ENCODE measurements at regions not wholly inside any gene's neighbourhood (a gene's known extent, or its start where the extent isn't known, plus 50 kb on each side); places are given as distances from the start of the nearest gene placed in this dataset.
"Not testable (repeated sequence)": the region's sequence is repeated elsewhere in the genome, so short reads cannot be mapped to it uniquely, and the experiment has no call there.

DNA sequence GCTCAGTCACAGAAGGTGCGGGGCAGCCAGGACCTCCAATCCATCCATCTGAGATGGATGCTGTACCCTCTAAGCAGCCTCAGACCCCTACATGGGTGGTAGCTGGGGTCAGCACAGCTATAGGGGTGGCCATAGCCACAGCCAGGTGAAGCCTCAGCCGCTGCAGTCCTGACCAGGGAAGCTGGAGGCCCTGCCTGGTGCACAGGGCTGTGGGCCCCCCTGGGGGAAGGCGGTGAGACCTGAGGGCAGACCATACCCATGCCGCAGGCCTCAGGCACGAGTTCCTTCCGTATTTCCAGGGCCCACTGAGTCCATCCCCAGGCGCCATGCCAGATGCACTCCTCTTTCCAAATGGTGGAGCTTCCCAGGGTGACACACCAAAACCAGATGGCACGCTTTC is 96.6 kb upstream of the KDM7A start:
- Histone ChIP-seq H3K36me3 (ENCODE audit: control insufficient read depth, insufficient read depth, low read length) (no peaks in the 10 kb centered on the region), H3K9me3 (ENCODE audit: control insufficient read depth, low read length) (no peaks in the 10 kb centered on the region), H3K27me3 (ENCODE audit: control insufficient read depth, insufficient read depth, low read length) (no peaks in the 10 kb centered on the region), H3K4me3 (ENCODE audit: low read depth, low read length) (no peak overlapping the region), H3K4me2 (ENCODE audit: low read length) (no peak overlapping the region), H2AFZ (no peak overlapping the region), H3K27ac (no peak overlapping the region), H3K9ac (no peak overlapping the region), H3K79me2 (no peaks in the 10 kb centered on the region), H3K4me1 (no peaks in the 10 kb centered on the region)
- TF ChIP-seq, protein P1, sequence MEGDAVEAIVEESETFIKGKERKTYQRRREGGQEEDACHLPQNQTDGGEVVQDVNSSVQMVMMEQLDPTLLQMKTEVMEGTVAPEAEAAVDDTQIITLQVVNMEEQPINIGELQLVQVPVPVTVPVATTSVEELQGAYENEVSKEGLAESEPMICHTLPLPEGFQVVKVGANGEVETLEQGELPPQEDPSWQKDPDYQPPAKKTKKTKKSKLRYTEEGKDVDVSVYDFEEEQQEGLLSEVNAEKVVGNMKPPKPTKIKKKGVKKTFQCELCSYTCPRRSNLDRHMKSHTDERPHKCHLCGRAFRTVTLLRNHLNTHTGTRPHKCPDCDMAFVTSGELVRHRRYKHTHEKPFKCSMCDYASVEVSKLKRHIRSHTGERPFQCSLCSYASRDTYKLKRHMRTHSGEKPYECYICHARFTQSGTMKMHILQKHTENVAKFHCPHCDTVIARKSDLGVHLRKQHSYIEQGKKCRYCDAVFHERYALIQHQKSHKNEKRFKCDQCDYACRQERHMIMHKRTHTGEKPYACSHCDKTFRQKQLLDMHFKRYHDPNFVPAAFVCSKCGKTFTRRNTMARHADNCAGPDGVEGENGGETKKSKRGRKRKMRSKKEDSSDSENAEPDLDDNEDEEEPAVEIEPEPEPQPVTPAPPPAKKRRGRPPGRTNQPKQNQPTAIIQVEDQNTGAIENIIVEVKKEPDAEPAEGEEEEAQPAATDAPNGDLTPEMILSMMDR (IDR thresholded peaks at IDR 0.05): no peak

DNA sequence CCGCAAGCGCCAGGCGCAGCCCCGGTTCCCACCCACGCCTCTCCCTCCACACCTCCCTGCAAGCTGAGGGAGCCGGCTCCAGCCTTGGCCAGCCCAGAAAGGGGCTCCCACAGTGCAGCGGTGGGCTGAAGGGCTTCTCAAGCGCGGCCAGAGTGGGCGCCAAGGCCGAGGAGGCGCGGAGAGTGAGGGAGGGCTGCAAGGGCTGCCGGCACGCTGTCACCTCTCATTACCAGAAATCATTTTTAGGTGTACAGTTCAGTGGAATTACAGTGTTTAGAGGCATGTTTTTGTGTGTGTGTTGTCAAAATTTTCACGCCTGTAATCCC is 94.8 kb upstream of the KDM7A start:
- not testable (repeated sequence) for H3K4me2 ChIP-seq (ENCODE audit: low read length); H3K4me1 ChIP-seq; H3K4me3 ChIP-seq (ENCODE audit: low read depth, low read length); H3K27me3 ChIP-seq (ENCODE audit: control insufficient read depth, insufficient read depth, low read length); H3K27ac ChIP-seq; H3K36me3 ChIP-seq (ENCODE audit: control insufficient read depth, insufficient read depth, low read length); H3K9me3 ChIP-seq (ENCODE audit: control insufficient read depth, low read length); H2AFZ ChIP-seq; H3K79me2 ChIP-seq; H3K9ac ChIP-seq

DNA sequence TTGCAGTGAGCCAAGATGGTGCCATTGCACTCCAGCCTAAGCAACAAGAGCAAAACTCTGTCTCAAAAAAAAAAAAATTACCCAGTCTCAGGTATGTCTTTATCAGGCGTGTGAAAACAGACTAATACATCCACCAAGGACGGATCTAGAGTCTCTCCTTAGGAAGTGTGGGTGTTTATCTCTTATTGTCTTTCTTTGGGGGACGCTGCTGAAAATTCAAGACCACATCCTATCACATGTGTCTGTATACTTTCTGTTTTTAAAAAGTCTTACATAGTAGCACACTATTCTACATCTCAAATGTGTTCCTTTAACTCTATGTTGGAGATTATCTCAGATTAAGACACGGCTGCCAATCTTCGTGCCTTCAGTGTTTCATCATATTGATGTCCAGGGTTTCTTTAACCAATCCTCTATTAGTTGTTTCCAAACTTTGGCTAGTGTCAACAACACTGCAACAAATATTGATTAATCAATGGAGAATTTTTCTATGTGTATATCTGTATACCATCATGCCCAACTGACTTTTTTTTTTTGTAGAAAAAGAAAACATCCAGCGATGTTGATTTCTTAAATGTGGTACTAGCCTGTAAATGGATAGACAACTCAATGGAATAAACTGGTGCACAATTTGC is 92.3 kb upstream of the KDM7A start:
- H3K27ac ChIP-seq: no peak overlapping the region
- TF ChIP-seq, protein P1 (IDR thresholded peaks at IDR 0.05): no peak
- no peaks in the 10 kb centered on the region for H3K4me1 ChIP-seq
- no peak overlapping the region for H3K4me3 ChIP-seq (ENCODE audit: low read depth, low read length)
- no peaks in the 10 kb centered on the region for H3K36me3 ChIP-seq (ENCODE audit: control insufficient read depth, insufficient read depth, low read length)
- H3K27me3 ChIP-seq (ENCODE audit: control insufficient read depth, insufficient read depth, low read length): no peaks in the 10 kb centered on the region
- no peak overlapping the region for H3K4me2 ChIP-seq (ENCODE audit: low read length)
- H3K9ac ChIP-seq: no peak overlapping the region
- no peaks in the 10 kb centered on the region for H3K79me2 ChIP-seq
- no peaks in the 10 kb centered on the region for H3K9me3 ChIP-seq (ENCODE audit: control insufficient read depth, low read length)
- no peak overlapping the region for H2AFZ ChIP-seq

DNA sequence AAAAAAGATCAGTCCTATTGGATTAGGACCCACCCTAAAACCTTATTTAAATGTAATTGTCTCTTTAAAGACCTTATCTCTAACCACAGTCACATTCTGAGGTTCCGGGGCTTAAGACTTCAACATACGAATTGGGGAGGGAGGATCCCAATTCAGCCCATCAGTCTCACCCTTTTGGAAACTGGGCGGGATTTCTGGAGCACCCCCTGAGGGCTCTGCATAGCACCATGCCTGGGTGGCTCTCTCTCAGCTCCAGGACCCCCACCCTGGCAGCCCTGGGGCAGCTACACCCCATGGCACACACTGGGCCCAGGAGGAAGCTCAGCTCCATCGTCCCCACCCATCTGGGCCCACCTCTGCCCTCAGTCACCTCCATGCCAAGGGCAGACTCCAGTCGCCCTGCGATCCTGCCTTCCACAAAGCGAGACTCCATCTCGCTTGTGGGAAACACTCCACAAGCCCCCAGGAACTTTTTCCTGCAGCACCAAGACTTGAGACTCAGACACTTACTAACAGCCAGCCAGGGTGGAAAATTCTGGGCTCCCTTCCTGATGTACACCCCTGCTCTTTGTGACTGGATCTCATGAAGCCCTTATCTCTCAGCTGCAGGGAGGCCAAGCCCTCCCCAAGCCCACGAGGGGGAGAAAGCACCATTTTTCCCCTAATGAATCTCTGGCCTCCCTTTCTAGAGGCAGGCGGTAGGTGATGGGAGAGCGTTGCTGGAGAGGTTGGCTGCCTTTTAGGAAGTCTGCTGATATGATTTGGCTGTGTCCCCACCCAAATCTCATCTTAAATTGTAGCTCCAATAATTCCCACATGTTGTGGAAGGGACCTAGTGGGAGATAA is 90.8 kb upstream of the KDM7A start:
- no peak overlapping the region for H3K4me2 ChIP-seq (ENCODE audit: low read length)
- no peak overlapping the region for H3K4me3 ChIP-seq (ENCODE audit: low read depth, low read length)
- no peaks in the 10 kb centered on the region for H3K9me3 ChIP-seq (ENCODE audit: control insufficient read depth, low read length)
- H2AFZ ChIP-seq: no peak overlapping the region
- no peaks in the 10 kb centered on the region for H3K79me2 ChIP-seq
- H3K27ac ChIP-seq: no peak overlapping the region
- no peak overlapping the region for H3K9ac ChIP-seq
- no peaks in the 10 kb centered on the region for H3K36me3 ChIP-seq (ENCODE audit: control insufficient read depth, insufficient read depth, low read length)
- H3K4me1 ChIP-seq: no peaks in the 10 kb centered on the region
- no peaks in the 10 kb centered on the region for H3K27me3 ChIP-seq (ENCODE audit: control insufficient read depth, insufficient read depth, low read length)
- TF ChIP-seq, protein P1 (IDR thresholded peaks at IDR 0.05): no peak

DNA sequence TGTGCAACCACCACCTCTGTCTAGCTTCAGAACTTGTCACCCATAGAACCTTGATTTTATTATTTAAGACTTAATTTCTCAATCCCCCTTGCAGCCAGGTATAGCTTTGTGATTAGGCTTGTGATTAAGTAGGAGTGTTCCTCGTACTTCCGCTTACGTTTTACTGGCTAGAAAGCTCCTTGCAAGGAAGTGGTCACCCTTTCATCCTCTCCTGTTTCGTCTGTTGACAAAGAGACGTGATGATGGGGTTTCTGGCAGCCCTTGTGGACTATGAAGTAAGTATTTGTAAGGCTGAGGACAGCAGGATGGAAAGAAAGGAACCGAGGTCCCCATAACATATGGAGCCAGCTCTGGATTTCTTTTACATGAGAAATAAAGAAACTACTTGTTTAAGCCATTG is 86.5 kb upstream of the KDM7A start:
- no peaks in the 10 kb centered on the region for H3K27me3 ChIP-seq (ENCODE audit: control insufficient read depth, insufficient read depth, low read length)
- no peak overlapping the region for H3K4me2 ChIP-seq (ENCODE audit: low read length)
- H2AFZ ChIP-seq: no peak overlapping the region
- TF ChIP-seq, protein P1 (IDR thresholded peaks at IDR 0.05): no peak
- no peaks in the 10 kb centered on the region for H3K79me2 ChIP-seq
- H3K9ac ChIP-seq: no peak overlapping the region
- no peaks in the 10 kb centered on the region for H3K9me3 ChIP-seq (ENCODE audit: control insufficient read depth, low read length)
- no peak overlapping the region for H3K4me3 ChIP-seq (ENCODE audit: low read depth, low read length)
- no peak overlapping the region for H3K27ac ChIP-seq
- no peaks in the 10 kb centered on the region for H3K36me3 ChIP-seq (ENCODE audit: control insufficient read depth, insufficient read depth, low read length)
- H3K4me1 ChIP-seq: no peaks in the 10 kb centered on the region
